GM21423 (cell line): ENCODE measurements at regions not wholly inside any gene's neighbourhood (a gene's known extent, or its start where the extent isn't known, plus 50 kb on each side); places are given as distances from the start of the nearest gene placed in this dataset.

ENCODE experiments used
- ATAC-seq: cut with Tn5 transposase; IDR thresholded peaks from one replicate; pipeline ENCODE4 v1.9.1; 2021; ENCODE audit warnings: mild to moderate bottlenecking, moderate library complexity; ENCODE audit not compliant: unreplicated experiment

DNA sequence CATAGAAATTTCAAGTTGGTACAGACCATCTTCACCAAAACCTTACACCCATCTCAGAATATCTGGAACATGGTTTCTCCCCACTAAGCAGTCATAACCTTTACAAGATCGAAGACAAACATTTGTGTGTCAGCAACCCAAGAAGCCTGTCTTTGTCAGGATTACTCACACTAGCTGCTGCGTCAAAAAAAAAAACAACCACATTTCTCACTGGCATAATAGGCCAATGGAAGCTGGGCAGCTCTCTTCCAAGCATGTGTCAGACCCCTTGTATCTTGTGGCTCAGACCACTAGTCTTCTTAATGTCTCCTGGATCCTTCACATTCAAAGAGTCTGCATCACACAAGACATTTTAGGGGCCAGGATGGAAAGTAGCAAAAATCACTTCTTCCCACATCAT lies 266.9 kb upstream of the IGF1R start:
- ATAC-seq = no peak

GRCh38 chr15:98382139-98382538 lies 266.2 kb upstream of the IGF1R start:
- no peak for ATAC-seq

GRCh38 chr15:98383571-98383970 lies 264.8 kb upstream of the IGF1R start:
- no peak for ATAC-seq

DNA sequence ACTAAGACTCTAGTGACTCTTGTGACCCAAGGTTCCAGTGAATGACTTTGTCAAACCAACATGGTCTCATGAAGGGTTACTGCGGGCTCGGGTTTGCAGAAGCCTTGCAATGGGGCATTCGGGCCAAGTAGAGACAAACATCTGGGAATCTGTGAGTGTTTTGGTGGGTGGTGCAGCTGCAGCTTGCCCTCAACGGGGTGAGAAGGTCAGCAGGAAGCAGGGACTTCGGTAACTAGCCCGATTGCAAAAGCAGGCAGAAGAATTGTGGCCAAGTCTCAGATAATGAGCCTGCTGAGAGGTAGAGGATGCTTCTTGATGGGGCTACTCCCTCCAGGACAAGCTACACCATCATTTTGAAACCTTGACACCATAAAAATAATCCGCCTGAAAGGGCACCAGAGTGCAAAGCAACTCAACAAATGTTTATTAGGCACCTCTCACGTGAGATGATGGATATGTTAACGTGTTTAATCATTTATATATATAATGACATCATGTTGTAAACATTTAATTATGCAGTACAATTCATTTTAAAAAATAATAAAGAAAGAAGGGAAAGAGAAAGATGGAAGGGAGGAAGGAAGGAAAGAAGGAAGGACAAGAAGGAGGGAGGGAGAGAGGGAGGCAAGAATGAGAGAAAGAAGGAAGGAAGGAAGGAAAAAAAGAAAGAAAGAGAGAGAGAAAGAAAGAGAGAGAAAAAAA lies 263.9 kb upstream of the IGF1R start:
- no peak for ATAC-seq

- no peak for ATAC-seq
These were observed 262.5 kb upstream of the IGF1R start for GRCh38 chr15:98385752-98386381.

- no peak for ATAC-seq
These were observed 261.8 kb upstream of the IGF1R start for GRCh38 chr15:98386561-98386960.

- ATAC-seq = no peak
These were observed 260.5 kb upstream of the IGF1R start for GRCh38 chr15:98387866-98388265.

GRCh38 chr15:98390946-98391530 lies 257.3 kb upstream of the IGF1R start:
- no peak for ATAC-seq

DNA sequence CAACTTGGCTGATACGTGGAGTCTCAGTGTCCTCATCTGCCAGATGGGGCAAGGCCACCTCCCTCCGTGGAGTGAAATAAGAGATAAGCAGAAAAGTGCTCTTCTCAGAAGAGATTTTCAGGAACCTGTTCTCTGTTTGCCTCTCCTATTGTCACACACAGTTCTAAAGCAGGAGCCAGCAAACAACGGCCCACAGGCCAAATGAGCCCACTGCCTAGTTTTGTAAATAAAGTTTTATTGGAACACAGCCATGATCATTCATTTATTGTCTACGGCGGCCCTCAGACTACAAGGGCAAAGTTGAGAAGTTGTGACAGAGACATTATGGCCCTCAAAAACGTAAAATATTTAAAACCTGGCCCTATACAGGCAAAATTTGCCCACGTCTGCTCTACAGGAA lies 256.8 kb upstream of the IGF1R start:
- no peak for ATAC-seq

DNA sequence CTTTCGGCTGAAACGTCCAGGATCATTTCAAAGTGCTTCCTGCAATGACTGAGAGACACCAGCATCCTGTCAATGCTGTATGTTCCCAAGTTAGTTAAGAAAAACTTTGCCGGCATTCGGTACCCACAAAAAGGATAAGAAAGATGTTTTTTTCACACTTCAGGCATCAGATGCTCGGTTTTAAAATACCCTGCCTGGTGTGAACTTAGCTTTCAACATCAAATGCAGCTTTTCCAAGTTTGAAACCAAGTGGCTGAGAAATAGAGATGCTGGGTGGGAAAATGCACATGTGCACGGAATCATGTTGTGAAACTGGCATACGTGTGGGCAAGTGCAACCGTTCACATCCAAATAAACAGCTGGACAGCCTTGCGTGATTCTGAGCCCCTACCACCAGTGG lies 254.9 kb upstream of the IGF1R start:
- ATAC-seq = no peak

- ATAC-seq = no peak
These were observed 253.8 kb upstream of the IGF1R start for GRCh38 chr15:98394546-98394945.

DNA sequence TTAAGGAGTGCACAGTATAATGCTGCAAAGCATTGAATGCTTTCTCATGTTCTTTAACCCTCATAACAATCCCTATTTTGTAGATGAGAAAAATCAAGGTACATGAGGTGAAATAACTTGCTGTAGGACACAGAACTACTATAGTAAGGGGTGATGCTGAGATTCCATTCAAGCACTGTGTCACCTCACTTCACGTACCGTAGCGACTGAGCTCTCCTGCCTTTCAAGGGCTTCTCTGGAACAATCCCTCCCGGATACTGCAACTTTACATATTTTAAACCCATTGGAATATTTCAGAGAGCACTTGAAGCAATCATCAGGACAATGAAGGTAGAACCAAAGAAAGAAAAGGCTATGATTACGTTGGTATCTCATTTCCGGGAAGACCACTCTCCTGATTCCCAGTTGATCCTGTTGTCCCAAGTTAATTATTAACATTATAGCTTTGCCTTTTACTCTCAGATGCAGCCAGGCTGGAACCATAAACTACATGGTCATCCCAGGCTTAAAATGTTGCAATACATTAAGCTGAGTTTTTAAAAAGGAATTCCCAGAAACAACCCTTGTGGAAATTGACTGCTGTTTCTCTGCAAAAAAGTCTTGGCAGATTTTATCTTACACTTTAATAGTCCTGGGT lies 252.2 kb upstream of the IGF1R start:
- no peak for ATAC-seq

- no peak for ATAC-seq
These were observed 250.9 kb upstream of the IGF1R start for GRCh38 chr15:98397419-98397818.

DNA sequence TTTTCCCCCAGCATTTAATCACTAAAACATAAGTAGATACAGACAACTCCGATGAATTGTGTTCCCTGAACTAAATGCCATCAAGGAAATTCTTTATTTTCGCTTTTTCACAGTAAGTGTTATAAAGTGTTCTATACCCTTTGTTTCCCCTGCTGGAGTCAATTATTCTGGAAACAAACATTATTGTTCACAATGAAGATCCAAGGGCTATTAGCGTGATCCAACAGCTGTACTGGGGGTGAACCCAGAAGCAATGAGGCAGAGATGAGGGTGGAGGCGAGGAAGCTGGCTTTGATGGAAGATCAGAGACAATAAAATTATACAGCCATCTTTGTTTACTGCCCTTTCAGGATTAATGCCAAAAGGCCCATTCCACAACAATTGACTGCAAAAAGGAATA lies 250.3 kb upstream of the IGF1R start:
- no peak for ATAC-seq

DNA sequence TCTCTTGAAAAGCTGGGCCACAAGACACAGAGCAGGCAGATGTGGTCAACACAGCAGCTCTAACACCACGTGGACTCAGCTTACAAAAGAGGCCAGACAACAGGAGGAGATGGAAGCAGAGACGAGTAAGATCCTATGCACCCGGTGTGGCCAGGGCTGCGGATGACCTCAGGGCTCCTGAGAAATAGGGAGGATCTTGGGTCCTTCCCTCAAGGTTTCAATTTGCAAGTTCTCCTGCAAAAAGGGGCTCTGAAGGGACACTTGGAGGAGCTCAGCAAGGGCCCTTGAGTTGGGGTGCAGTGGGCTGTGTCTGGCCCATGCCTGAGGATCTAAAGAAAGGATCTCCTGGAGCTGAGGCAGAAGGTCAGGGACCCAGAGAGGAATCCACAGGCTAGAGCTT lies 249.5 kb upstream of the IGF1R start:
- no peak for ATAC-seq

- no peak for ATAC-seq
These were observed 248.2 kb upstream of the IGF1R start for GRCh38 chr15:98400120-98400519.

- ATAC-seq = no peak
These were observed 247.3 kb upstream of the IGF1R start for GRCh38 chr15:98401029-98401428.

DNA sequence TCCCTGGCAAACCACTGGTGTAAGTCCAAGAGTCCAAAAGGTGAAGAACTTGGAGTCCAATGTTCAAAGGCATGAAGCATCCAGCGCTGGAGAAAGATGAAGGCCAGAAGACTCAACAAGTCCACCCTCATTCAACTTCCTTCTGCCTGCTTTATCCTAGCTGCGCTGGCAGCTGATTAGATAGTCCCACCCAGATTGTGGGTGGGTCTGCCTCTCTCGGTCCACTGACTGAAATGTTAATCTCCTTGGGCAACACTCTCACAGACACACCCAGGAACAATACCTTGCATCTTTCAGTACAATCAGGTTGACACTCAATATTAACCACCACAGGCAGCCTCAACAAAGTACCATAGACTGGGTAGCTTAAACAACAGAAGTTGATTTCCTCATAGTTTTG lies 245.9 kb upstream of the IGF1R start:
- ATAC-seq = no peak

DNA sequence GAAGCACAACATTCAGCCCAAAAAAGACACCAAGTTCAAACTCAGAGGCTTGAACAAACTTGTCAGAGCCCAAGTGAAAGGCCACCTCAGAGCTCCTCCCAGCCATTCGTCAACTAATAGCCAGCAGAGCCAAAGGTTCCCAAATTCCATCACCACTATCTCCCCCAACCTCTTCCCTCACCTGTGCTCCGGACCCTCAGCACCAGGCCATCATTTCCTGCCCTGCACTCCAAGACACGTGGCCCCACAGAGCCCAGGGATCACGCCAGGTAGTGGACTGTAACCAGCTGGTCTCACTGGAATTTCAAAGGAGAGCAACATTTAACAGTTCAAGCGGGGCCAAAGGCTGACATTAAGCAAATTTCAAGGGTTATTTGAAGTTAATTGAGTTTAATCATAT lies 245.2 kb upstream of the IGF1R start:
- no peak for ATAC-seq

DNA sequence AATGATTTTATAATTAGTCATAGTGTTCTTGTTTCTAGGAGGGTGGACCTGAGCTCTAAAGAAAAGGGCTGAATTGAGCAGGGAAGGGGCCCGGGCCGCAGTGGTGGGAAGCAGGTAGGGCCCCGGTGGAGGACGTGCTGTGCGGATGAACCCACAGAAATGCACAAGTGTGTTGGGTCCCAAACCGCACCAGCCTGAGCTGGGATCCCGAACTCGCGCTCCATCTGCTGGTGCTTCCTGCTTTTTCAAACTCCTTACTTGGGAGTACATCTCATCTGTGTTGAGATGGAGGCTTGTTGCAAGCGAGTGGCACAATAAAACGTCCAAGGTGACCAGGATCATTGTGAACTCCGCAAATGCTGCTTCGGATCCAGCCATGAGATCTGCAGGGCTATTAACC lies 244.8 kb upstream of the IGF1R start:
- ATAC-seq = no peak

GRCh38 chr15:98405013-98405412 lies 243.3 kb upstream of the IGF1R start:
- no peak for ATAC-seq

GRCh38 chr15:98408231-98408630 lies 240.1 kb upstream of the IGF1R start:
- no peak for ATAC-seq
